PFSK-1 (cell line): ENCODE measurements at regions not wholly inside any gene's neighbourhood (a gene's known extent, or its start where the extent isn't known, plus 50 kb on each side); places are given as distances from the start of the nearest gene placed in this dataset.

Experiments used
- POLR2AphosphoS5 ChIP-seq: IDR thresholded peaks from 2 replicates; pipeline ENCODE4 v1.6.1; 2012; ENCODE audit warnings: low read depth, mild to moderate bottlenecking, control low read depth, low read length, moderate library complexity
- SIN3A ChIP-seq: IDR thresholded peaks from 2 replicates; pipeline ENCODE4 v1.6.1; 2012; ENCODE audit warnings: mild to moderate bottlenecking, low read length, moderate library complexity, borderline replicate concordance; ENCODE audit not compliant: insufficient read depth
- TF ChIP-seq, protein P1 (sequence below), 2 experiments: IDR thresholded peaks; 2 replicates each; pipeline versions ENCODE4 v1.6.1 to v1.8.0; 2011 to 2012; ENCODE audit warnings: low read depth in 2 of 2, low read length in 2 of 2, control low read depth in 1 of 2, inconsistent platforms in 1 of 2, mild to moderate bottlenecking in 1 of 2, moderate library complexity in 1 of 2; ENCODE audit not compliant: insufficient read depth in 1 of 2

DNA sequence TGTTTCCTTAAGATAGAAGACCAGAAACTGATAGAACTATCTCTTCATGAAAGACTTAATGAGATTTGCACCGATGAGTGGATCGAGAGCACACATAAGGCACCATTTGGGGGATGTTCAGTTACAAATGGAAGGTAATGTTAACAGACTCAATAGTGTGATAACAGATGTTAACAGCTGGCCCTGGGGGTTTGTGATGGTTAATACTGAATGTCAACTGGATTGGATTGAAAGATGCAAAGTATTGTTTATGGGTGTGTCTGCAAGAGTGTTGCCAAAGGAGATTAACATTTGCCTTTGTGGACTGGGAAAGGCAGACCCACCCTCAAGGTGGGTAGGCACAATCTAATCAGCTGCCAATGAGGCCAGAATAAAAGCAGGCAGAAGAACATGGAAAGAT lies 130.5 kb upstream of the DGKB start:
- TF ChIP-seq POLR2AphosphoS5 (no peak), SIN3A (no peak)
- TF ChIP-seq, protein P1, sequence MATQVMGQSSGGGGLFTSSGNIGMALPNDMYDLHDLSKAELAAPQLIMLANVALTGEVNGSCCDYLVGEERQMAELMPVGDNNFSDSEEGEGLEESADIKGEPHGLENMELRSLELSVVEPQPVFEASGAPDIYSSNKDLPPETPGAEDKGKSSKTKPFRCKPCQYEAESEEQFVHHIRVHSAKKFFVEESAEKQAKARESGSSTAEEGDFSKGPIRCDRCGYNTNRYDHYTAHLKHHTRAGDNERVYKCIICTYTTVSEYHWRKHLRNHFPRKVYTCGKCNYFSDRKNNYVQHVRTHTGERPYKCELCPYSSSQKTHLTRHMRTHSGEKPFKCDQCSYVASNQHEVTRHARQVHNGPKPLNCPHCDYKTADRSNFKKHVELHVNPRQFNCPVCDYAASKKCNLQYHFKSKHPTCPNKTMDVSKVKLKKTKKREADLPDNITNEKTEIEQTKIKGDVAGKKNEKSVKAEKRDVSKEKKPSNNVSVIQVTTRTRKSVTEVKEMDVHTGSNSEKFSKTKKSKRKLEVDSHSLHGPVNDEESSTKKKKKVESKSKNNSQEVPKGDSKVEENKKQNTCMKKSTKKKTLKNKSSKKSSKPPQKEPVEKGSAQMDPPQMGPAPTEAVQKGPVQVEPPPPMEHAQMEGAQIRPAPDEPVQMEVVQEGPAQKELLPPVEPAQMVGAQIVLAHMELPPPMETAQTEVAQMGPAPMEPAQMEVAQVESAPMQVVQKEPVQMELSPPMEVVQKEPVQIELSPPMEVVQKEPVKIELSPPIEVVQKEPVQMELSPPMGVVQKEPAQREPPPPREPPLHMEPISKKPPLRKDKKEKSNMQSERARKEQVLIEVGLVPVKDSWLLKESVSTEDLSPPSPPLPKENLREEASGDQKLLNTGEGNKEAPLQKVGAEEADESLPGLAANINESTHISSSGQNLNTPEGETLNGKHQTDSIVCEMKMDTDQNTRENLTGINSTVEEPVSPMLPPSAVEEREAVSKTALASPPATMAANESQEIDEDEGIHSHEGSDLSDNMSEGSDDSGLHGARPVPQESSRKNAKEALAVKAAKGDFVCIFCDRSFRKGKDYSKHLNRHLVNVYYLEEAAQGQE (IDR thresholded peaks at IDR 0.05; ENCODE audit: insufficient read depth in 1 of 2, low read depth in 2 of 2, low read length in 2 of 2), result no peak
